ENCODE measurements at regions not wholly inside any gene's neighbourhood (a gene's known extent, or its start where the extent isn't known, plus 50 kb on each side); places are given as distances from the start of the nearest gene placed in this dataset.

GRCh38 chr5:50984640-50985039 lies 318.2 kb downstream of the PARP8 start:
- Mint-ChIP-seq H3K36me3 (ENCODE audit: low read depth) (no peaks in the 10 kb centered on the region), H3K4me1 (ENCODE audit: low read depth) (no peaks in the 10 kb centered on the region), H3K27ac (no peak overlapping the region), H3K9me3 (no peaks in the 10 kb centered on the region), H3K4me3 (no peak overlapping the region), H3K27me3 (peaks cover 24% of the 10 kb centered on the region)
- Histone ChIP-seq H3K4me1 (ENCODE audit: insufficient read depth, low read length) (no peaks in the 10 kb centered on the region), H3K36me3 (ENCODE audit: insufficient read depth, low read length) (no peaks in the 10 kb centered on the region), H3K9me3 (ENCODE audit: control insufficient read depth in 1 of 2, insufficient read depth in 1 of 2, low read length in 2 of 2) (peaks cover 0 to 3% of the 10 kb centered on the region in 2 experiments), H3K27ac (ENCODE audit: low read depth in 1 of 2, low read length in 2 of 2) (no peak overlapping the region), H3K4me3 (ENCODE audit: low read length) (no peak overlapping the region), H3K27me3 (ENCODE audit: control insufficient read depth in 1 of 2, insufficient read depth in 2 of 2, low read length in 2 of 2) (no peaks in the 10 kb centered on the region)
- ATAC-seq (ENCODE audit: poor library complexity) (no peak), DNase-seq (no peak)
- ChIA-PET CTCF (no interaction called here), POLR2A (no interaction called here)
- intact Hi-C loops (cut with DNase I, micrococcal nuclease) = no loop called here
- TF ChIP-seq CTCF (IDR thresholded peaks at IDR 0.05) = no peak

GRCh38 chr5:50990296-50990924 lies 324.0 kb downstream of the PARP8 start:
- Mint-ChIP-seq H3K4me3 (no peak overlapping the region), H3K4me1 (ENCODE audit: low read depth) (no peaks in the 10 kb centered on the region), H3K36me3 (ENCODE audit: low read depth) (no peaks in the 10 kb centered on the region), H3K27ac (no peak overlapping the region), H3K9me3 (no peaks in the 10 kb centered on the region), H3K27me3 (peaks cover 17% of the 10 kb centered on the region)
- CTCF ChIA-PET = no interaction called here
- Histone ChIP-seq H3K9me3 (ENCODE audit: control insufficient read depth in 1 of 2, insufficient read depth in 1 of 2, low read length in 2 of 2) (peaks cover 0 to 5% of the 10 kb centered on the region in 2 experiments), H3K4me3 (ENCODE audit: low read length) (no peak overlapping the region), H3K27me3 (ENCODE audit: control insufficient read depth in 1 of 2, insufficient read depth in 2 of 2, low read length in 2 of 2) (peaks cover 0 to 4% of the 10 kb centered on the region in 2 experiments), H3K4me1 (ENCODE audit: insufficient read depth, low read length) (no peaks in the 10 kb centered on the region), H3K36me3 (ENCODE audit: insufficient read depth, low read length) (no peaks in the 10 kb centered on the region), H3K27ac (ENCODE audit: low read depth in 1 of 2, low read length in 2 of 2) (no peak overlapping the region)
- intact Hi-C loops (cut with DNase I, micrococcal nuclease) = no loop called here
- TF ChIP-seq CTCF (IDR thresholded peaks at IDR 0.05) = no peak
- DNase-seq (no peak), ATAC-seq (ENCODE audit: poor library complexity) (no peak)
- POLR2A ChIA-PET = interaction anchor here (0.8 kb wide), 1 partner anchor 1586 kb away, joined by 3 read pairs; no protein-coding TSS in a partner anchor

- Histone ChIP-seq H3K4me1 (ENCODE audit: insufficient read depth, low read length) (no peaks in the 10 kb centered on the region), H3K27ac (ENCODE audit: low read depth in 1 of 2, low read length in 2 of 2) (no peak overlapping the region), H3K36me3 (ENCODE audit: insufficient read depth, low read length) (no peaks in the 10 kb centered on the region), H3K4me3 (ENCODE audit: low read length) (no peak overlapping the region), H3K9me3 (ENCODE audit: control insufficient read depth in 1 of 2, insufficient read depth in 1 of 2, low read length in 2 of 2) (peaks cover 0 to 4% of the 10 kb centered on the region in 2 experiments), H3K27me3 (ENCODE audit: control insufficient read depth in 1 of 2, insufficient read depth in 2 of 2, low read length in 2 of 2) (peaks cover 0 to 4% of the 10 kb centered on the region in 2 experiments)
- no peak overlapping the region for H3K4me3 Mint-ChIP-seq
- intact Hi-C loops (cut with DNase I, micrococcal nuclease) = no loop called here
- H3K9me3 Mint-ChIP-seq = no peaks in the 10 kb centered on the region
- no peak overlapping the region for H3K27ac Mint-ChIP-seq
- H3K27me3 Mint-ChIP-seq = peaks cover 27% of the 10 kb centered on the region
- ChIA-PET CTCF (no interaction called here), POLR2A (no interaction called here)
- no peak for TF ChIP-seq CTCF (IDR thresholded peaks at IDR 0.05)
- no peak for ATAC-seq (ENCODE audit: poor library complexity)
- no peaks in the 10 kb centered on the region for H3K36me3 Mint-ChIP-seq (ENCODE audit: low read depth)
- DNase-seq = no peak
- H3K4me1 Mint-ChIP-seq (ENCODE audit: low read depth) = no peaks in the 10 kb centered on the region
Measured at GRCh38 chr5:50995285-50995942, 329.0 kb downstream of the PARP8 start.
